ENCODE measurements at regions not wholly inside any gene's neighbourhood (a gene's known extent, or its start where the extent isn't known, plus 50 kb on each side); places are given as distances from the start of the nearest gene placed in this dataset.

DNA sequence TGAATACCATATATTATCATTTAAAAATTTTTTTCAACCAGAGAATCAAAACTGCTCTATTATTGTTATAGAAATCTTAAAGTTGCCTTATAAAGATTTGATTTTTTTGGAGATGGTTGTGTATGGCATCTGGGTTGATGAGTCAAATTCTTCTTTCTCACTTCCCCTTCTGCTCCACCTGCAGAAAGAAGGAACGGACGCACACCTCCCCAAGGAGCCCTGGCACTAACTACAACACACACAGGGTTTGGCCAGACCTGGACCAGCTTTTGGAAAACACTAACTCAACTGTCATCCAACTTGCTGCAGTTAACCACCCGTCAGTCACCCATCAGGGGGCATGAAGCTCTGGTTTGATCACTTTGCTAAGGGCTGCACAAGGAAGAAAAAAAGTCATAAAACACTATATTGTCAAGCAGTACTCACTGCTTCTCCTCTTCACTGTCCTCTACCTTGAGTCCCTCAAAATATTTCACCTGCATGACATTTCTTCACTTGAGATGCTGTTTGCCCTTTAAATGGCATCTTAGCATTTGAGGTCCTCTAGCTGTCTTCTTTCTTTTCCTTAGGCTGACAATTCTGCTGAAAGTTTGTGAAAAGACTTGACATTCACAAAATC, 266.7 kb upstream of the PHF14 start:
- TF ChIP-seq, protein P1, sequence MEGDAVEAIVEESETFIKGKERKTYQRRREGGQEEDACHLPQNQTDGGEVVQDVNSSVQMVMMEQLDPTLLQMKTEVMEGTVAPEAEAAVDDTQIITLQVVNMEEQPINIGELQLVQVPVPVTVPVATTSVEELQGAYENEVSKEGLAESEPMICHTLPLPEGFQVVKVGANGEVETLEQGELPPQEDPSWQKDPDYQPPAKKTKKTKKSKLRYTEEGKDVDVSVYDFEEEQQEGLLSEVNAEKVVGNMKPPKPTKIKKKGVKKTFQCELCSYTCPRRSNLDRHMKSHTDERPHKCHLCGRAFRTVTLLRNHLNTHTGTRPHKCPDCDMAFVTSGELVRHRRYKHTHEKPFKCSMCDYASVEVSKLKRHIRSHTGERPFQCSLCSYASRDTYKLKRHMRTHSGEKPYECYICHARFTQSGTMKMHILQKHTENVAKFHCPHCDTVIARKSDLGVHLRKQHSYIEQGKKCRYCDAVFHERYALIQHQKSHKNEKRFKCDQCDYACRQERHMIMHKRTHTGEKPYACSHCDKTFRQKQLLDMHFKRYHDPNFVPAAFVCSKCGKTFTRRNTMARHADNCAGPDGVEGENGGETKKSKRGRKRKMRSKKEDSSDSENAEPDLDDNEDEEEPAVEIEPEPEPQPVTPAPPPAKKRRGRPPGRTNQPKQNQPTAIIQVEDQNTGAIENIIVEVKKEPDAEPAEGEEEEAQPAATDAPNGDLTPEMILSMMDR (optimal IDR thresholded peaks at IDR 0.05 in 1 of 3, IDR thresholded peaks at IDR 0.05 in 1 of 3, conservative IDR thresholded peaks at IDR 0.05 in 1 of 3; ENCODE audit: extremely low read depth in 1 of 3, insufficient read depth in 2 of 3, low read length in 3 of 3): no peak
- TF ChIP-seq EZH2 (IDR thresholded peaks at IDR 0.05; ENCODE audit: low read length): no peak

All from keratinocyte (primary cell).